Suppressor macrophage (primary cell): ENCODE measurements at regions not wholly inside any gene's neighbourhood (a gene's known extent, or its start where the extent isn't known, plus 50 kb on each side); places are given as distances from the start of the nearest gene placed in this dataset.

Experiments used
- DNase-seq, 4 experiments: peaks; one replicate each; pipeline ENCODE4 v3.0.0-alpha.2; 2020 to 2022

GRCh38 chr3:18597919-18598318, 172.8 kb upstream of the SATB1 start:
- no peak for DNase-seq

GRCh38 chr3:18593231-18593630, 168.1 kb upstream of the SATB1 start:
- peak in 3 of 4 experiments; percentile 24 to 54 (median 28) for DNase-seq

- DNase-seq: no peak
Observed at GRCh38 chr3:18591120-18591519, 166.0 kb upstream of the SATB1 start.

GRCh38 chr3:18586076-18586475, 160.9 kb upstream of the SATB1 start:
- no peak for DNase-seq

- DNase-seq: no peak
Observed at GRCh38 chr3:18585004-18585968, 160.1 kb upstream of the SATB1 start.

- DNase-seq: peak in 2 of 4 experiments; percentile 13 to 19
Observed at GRCh38 chr3:18580268-18580667, 155.1 kb upstream of the SATB1 start.

- DNase-seq: peak; percentile 4 to 61 (median 44)
Observed at GRCh38 chr3:18579661-18580060, 154.5 kb upstream of the SATB1 start.

- no peak for DNase-seq
Observed at GRCh38 chr3:18575573-18575972, 150.4 kb upstream of the SATB1 start.

- DNase-seq: no peak
Observed at GRCh38 chr3:18572809-18573208, 147.7 kb upstream of the SATB1 start.

GRCh38 chr3:18567293-18567692, 142.2 kb upstream of the SATB1 start:
- no peak for DNase-seq

GRCh38 chr3:18562364-18563154, 137.4 kb upstream of the SATB1 start:
- DNase-seq: no peak

GRCh38 chr3:18559331-18559842, 134.2 kb upstream of the SATB1 start:
- peak; percentile 60 to 81 (median 68) for DNase-seq

- DNase-seq: no peak
Observed at GRCh38 chr3:18558507-18558906, 133.4 kb upstream of the SATB1 start.

- no peak for DNase-seq
Observed at GRCh38 chr3:18557216-18557615, 132.1 kb upstream of the SATB1 start.

GRCh38 chr3:18556503-18557135, 131.5 kb upstream of the SATB1 start:
- DNase-seq: peak; percentile 81 to 95 (median 83)

GRCh38 chr3:18556001-18556408, 130.9 kb upstream of the SATB1 start:
- no peak for DNase-seq

GRCh38 chr3:18552579-18553105, 127.5 kb upstream of the SATB1 start:
- peak; percentile 58 to 89 (median 73) for DNase-seq

GRCh38 chr3:18546632-18547031, 121.5 kb upstream of the SATB1 start:
- no peak for DNase-seq

- peak; percentile 19 to 59 (median 44) for DNase-seq
Observed at GRCh38 chr3:18544146-18544545, 119.0 kb upstream of the SATB1 start.

GRCh38 chr3:18538463-18539230, 113.5 kb upstream of the SATB1 start:
- DNase-seq: no peak

GRCh38 chr3:18533039-18533438, 107.9 kb upstream of the SATB1 start:
- no peak for DNase-seq

GRCh38 chr3:18531662-18532061, 106.5 kb upstream of the SATB1 start:
- no peak for DNase-seq
